ENCODE measurements at regions not wholly inside any gene's neighbourhood (a gene's known extent, or its start where the extent isn't known, plus 50 kb on each side); places are given as distances from the start of the nearest gene placed in this dataset.

DNA sequence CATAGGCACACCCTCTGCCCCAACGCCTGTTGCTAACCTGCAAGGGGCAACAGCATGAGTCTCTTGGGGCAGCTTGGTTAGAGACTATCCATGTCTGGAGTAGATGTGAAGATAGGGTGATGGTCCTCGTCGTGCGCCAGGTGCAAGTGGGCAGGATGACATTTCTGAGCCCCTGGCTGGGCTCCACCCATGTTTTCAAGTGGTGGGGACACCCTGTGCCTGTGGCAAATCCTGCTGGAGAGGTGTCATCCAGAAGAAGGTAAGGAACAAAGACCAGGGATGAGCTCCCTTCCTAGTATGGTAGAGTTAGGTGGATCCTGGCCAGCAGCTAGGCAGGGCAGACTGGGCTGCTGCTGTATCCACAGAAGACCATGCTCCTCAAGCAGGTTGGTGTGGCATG, 152.6 kb downstream of the ABHD5 start:
- TF ChIP-seq GATA2 (IDR thresholded peaks at IDR 0.05; ENCODE audit: low read depth, low read length) = no peak
- no peak for TF ChIP-seq GATA3 (IDR thresholded peaks at IDR 0.05; ENCODE audit: low read depth, low read length)

All from SH-SY5Y (cell line).